Fibroblast of lung (primary cell): ENCODE measurements at regions not wholly inside any gene's neighbourhood (a gene's known extent, or its start where the extent isn't known, plus 50 kb on each side); places are given as distances from the start of the nearest gene placed in this dataset.

Experiments used
- CTCF ChIP-seq, 2 donors: IDR thresholded peaks in 1 of 2; conservative IDR thresholded peaks in 1 of 2; 1 replicate in 1 of 2; 2 replicates in 1 of 2; pipeline ENCODE4 v1.5.1; 2011 to 2012; ENCODE audit warnings: low read length in 2 of 2, control low read depth in 1 of 2, inconsistent platforms in 1 of 2, low read depth in 1 of 2, mild to moderate bottlenecking in 1 of 2
- EZH2 ChIP-seq: IDR thresholded peaks from 2 replicates; pipeline ENCODE4 v1.5.1; 2012; ENCODE audit warnings: low read length, control low read depth, mild to moderate bottlenecking; ENCODE audit errors: missing control alignments

GRCh38 chrX:84729408-84729807, 227.2 kb upstream of the HDX start:
- TF ChIP-seq EZH2 (no peak), CTCF (conservative IDR thresholded peaks at IDR 0.05 in 1 of 2, IDR thresholded peaks at IDR 0.05 in 1 of 2; ENCODE audit: low read depth in 1 of 2, low read length in 2 of 2) (no peak)
